Activated T-helper 17 cell treated with anti-CD3 and anti-CD28 coated beads, Interleukin-2, amount 50 U/mL, for 72 hours (primary cell): ENCODE measurements at regions not wholly inside any gene's neighbourhood (a gene's known extent, or its start where the extent isn't known, plus 50 kb on each side); places are given as distances from the start of the nearest gene placed in this dataset.

Source experiments
- ATAC-seq: fragments of 150-1000 bp; cut with Tn5 transposase; replicated peaks from 2 replicates; pipeline ENCODE4 v1.10.0; 2021; ENCODE audit warnings: mild to moderate bottlenecking, moderate library complexity
- H3K27ac Mint-ChIP-seq: one replicate; pipeline ENCODE4 v1.8.0; 2022; ENCODE audit warnings: mixed read lengths
- H3K27me3 Mint-ChIP-seq: one replicate; pipeline ENCODE4 v1.8.0; 2022; ENCODE audit warnings: mixed read lengths
- H3K36me3 Mint-ChIP-seq: one replicate; pipeline ENCODE4 v1.8.0; 2022; ENCODE audit warnings: low read depth, mild to moderate bottlenecking, mixed read lengths
- H3K4me1 Mint-ChIP-seq: one replicate; pipeline ENCODE4 v1.8.0; 2022; ENCODE audit warnings: mixed read lengths
- H3K4me3 Mint-ChIP-seq: one replicate; pipeline ENCODE4 v1.8.0; 2022; ENCODE audit warnings: mild to moderate bottlenecking, mixed read lengths
- H3K9me3 Mint-ChIP-seq: one replicate; pipeline ENCODE4 v1.8.0; 2022; ENCODE audit warnings: mixed read lengths

DNA sequence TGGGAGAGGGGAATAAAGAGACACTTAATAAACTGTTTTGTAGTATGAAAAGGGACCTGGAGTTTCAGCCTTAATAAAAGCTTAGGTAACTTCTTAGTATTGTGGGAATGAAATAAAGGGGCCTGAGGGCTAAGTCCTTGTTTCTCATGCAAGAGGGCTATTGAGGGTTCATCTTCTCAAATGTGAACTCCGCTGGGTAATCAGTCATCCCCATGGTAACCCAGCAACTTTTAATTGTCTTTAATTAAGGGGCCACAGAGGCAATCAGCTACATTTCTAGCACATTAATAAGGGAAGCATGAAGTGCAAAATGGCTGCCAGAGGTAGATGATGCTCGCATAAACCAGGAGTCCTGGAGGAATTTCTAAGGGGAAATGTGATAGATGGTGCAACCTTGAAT, 1784.2 kb upstream of the CELF4 start:
- no peaks in the 10 kb centered on the region for H3K27me3 Mint-ChIP-seq
- peaks cover 15% of the 10 kb centered on the region for H3K9me3 Mint-ChIP-seq
- H3K4me3 Mint-ChIP-seq = no peak overlapping the region
- ATAC-seq = no peak
- H3K27ac Mint-ChIP-seq = no peak overlapping the region
- no peaks in the 10 kb centered on the region for H3K36me3 Mint-ChIP-seq
- no peaks in the 10 kb centered on the region for H3K4me1 Mint-ChIP-seq

- Mint-ChIP-seq H3K36me3 (no peaks in the 10 kb centered on the region), H3K9me3 (peaks cover 15% of the 10 kb centered on the region), H3K4me3 (no peak overlapping the region), H3K4me1 (no peaks in the 10 kb centered on the region), H3K27ac (no peak overlapping the region), H3K27me3 (no peaks in the 10 kb centered on the region)
- no peak for ATAC-seq
Measured at GRCh38 chr18:39348757-39349156, 1783.2 kb upstream of the CELF4 start.

DNA sequence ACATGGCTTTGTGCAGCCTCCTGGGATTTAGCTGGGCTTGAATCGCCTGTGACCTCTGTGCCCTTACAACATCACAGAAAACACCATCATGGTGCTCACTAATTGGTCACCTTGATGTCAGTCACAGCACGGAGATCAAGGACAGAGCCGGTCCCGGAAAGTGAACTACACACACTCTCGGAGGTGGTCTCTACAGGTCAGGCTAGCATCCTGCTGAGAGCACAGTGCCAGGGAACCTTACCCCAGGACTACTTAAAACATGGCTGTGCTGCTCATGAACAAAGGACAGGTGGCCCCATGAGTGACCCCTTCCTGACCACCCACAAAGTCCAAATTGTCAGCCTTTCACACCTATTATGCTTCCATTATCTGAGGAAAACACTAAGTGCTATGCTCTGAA, 1782.1 kb upstream of the CELF4 start:
- Mint-ChIP-seq H3K36me3 (no peaks in the 10 kb centered on the region), H3K27ac (no peak overlapping the region), H3K27me3 (no peaks in the 10 kb centered on the region), H3K4me3 (no peak overlapping the region), H3K4me1 (no peaks in the 10 kb centered on the region), H3K9me3 (peaks cover 18% of the 10 kb centered on the region)
- ATAC-seq = no peak

- no peaks in the 10 kb centered on the region for H3K27me3 Mint-ChIP-seq
- peaks cover 16% of the 10 kb centered on the region for H3K9me3 Mint-ChIP-seq
- H3K36me3 Mint-ChIP-seq = no peaks in the 10 kb centered on the region
- no peak overlapping the region for H3K27ac Mint-ChIP-seq
- H3K4me3 Mint-ChIP-seq = no peak overlapping the region
- no peak for ATAC-seq
- H3K4me1 Mint-ChIP-seq = no peaks in the 10 kb centered on the region
Measured at GRCh38 chr18:39346916-39347315, 1781.3 kb upstream of the CELF4 start.

- ATAC-seq = no peak
- Mint-ChIP-seq H3K27me3 (no peaks in the 10 kb centered on the region), H3K4me3 (no peak overlapping the region), H3K4me1 (no peaks in the 10 kb centered on the region), H3K9me3 (peaks cover 10% of the 10 kb centered on the region), H3K36me3 (no peaks in the 10 kb centered on the region), H3K27ac (no peak overlapping the region)
Measured at GRCh38 chr18:39345321-39345720, 1779.7 kb upstream of the CELF4 start.

- ATAC-seq = no peak
- Mint-ChIP-seq H3K27me3 (no peaks in the 10 kb centered on the region), H3K27ac (no peak overlapping the region), H3K4me1 (no peaks in the 10 kb centered on the region), H3K36me3 (no peaks in the 10 kb centered on the region), H3K9me3 (peaks cover 14% of the 10 kb centered on the region), H3K4me3 (no peak overlapping the region)
Measured at GRCh38 chr18:39344487-39344886, 1778.9 kb upstream of the CELF4 start.

GRCh38 chr18:39341129-39341528, 1775.5 kb upstream of the CELF4 start:
- no peak for ATAC-seq
- H3K9me3 Mint-ChIP-seq = peaks cover 12% of the 10 kb centered on the region
- no peak overlapping the region for H3K27ac Mint-ChIP-seq

GRCh38 chr18:39340418-39340817, 1774.8 kb upstream of the CELF4 start:
- Mint-ChIP-seq H3K36me3 (no peaks in the 10 kb centered on the region), H3K9me3 (peaks cover 16% of the 10 kb centered on the region), H3K4me3 (no peak overlapping the region), H3K4me1 (no peaks in the 10 kb centered on the region), H3K27ac (no peak overlapping the region), H3K27me3 (no peaks in the 10 kb centered on the region)
- ATAC-seq = no peak

More at GRCh38 chr18:39341129-39341528, 1775.5 kb upstream of the CELF4 start:
- Mint-ChIP-seq H3K4me3 (no peak overlapping the region), H3K27me3 (no peaks in the 10 kb centered on the region), H3K36me3 (no peaks in the 10 kb centered on the region), H3K4me1 (no peaks in the 10 kb centered on the region)

GRCh38 chr18:39329496-39330275, 1764.1 kb upstream of the CELF4 start:
- Mint-ChIP-seq H3K4me1 (no peaks in the 10 kb centered on the region), H3K27me3 (no peaks in the 10 kb centered on the region), H3K36me3 (no peaks in the 10 kb centered on the region), H3K27ac (no peak overlapping the region), H3K9me3 (peaks cover 17% of the 10 kb centered on the region), H3K4me3 (no peak overlapping the region)
- ATAC-seq = no peak

GRCh38 chr18:39326772-39327171, 1761.2 kb upstream of the CELF4 start:
- H3K36me3 Mint-ChIP-seq = no peaks in the 10 kb centered on the region
- no peaks in the 10 kb centered on the region for H3K27me3 Mint-ChIP-seq
- H3K4me1 Mint-ChIP-seq = no peaks in the 10 kb centered on the region
- H3K27ac Mint-ChIP-seq = no peak overlapping the region
- H3K4me3 Mint-ChIP-seq = no peak overlapping the region
- ATAC-seq = no peak
- H3K9me3 Mint-ChIP-seq = peaks cover 5% of the 10 kb centered on the region

DNA sequence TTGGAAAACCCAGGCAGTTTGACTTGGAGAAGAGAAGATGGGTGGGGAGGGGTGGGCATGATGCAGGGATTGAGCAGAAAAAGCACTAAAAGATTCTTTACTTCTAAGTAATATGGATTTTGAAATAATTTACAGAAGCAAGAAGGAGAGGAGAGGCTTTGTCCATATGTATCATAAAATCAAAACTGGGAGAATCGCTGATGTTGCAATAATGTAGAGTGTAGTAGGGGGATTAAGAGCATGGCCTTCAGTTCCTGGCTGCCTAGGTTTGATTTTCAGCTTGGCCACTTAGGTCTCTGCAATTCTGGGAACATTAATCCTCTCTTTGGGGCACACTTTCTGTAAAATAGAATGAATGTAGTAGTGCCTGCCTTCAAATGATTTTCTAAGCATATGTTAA, 1760.4 kb upstream of the CELF4 start:
- H3K36me3 Mint-ChIP-seq = no peaks in the 10 kb centered on the region
- no peak overlapping the region for H3K4me3 Mint-ChIP-seq
- H3K4me1 Mint-ChIP-seq = no peaks in the 10 kb centered on the region
- peaks cover 8% of the 10 kb centered on the region for H3K9me3 Mint-ChIP-seq
- ATAC-seq = no peak
- H3K27me3 Mint-ChIP-seq = no peaks in the 10 kb centered on the region
- H3K27ac Mint-ChIP-seq = no peak overlapping the region

GRCh38 chr18:39319141-39319540, 1753.5 kb upstream of the CELF4 start:
- H3K9me3 Mint-ChIP-seq = peaks cover 3% of the 10 kb centered on the region
- no peak overlapping the region for H3K27ac Mint-ChIP-seq
- no peak for ATAC-seq
- H3K4me1 Mint-ChIP-seq = no peaks in the 10 kb centered on the region
- no peaks in the 10 kb centered on the region for H3K36me3 Mint-ChIP-seq
- H3K27me3 Mint-ChIP-seq = no peaks in the 10 kb centered on the region
- no peak overlapping the region for H3K4me3 Mint-ChIP-seq

DNA sequence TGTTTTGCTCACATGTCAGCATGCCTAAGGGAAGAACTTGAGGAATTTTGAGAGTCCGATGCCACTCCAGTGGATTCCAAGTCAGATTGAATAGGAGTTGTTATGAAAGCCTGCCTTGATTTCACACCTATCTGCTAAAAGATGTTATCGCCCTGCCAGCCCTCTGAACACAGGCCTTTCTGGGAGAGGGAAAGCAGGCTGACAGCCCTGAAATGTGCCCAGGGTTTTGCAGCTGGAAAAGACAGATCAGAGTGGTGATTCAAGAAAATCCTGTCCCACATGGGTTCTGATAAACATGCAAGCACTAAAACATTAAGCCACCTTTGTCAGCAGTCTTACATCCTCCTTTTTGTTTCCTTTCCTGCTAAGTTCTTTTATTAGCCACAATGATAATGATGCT, 1752.9 kb upstream of the CELF4 start:
- ATAC-seq = no peak
- no peak overlapping the region for H3K27ac Mint-ChIP-seq
- H3K27me3 Mint-ChIP-seq = no peaks in the 10 kb centered on the region
- peaks cover 3% of the 10 kb centered on the region for H3K9me3 Mint-ChIP-seq
- H3K4me1 Mint-ChIP-seq = no peaks in the 10 kb centered on the region
- H3K4me3 Mint-ChIP-seq = no peak overlapping the region
- no peaks in the 10 kb centered on the region for H3K36me3 Mint-ChIP-seq

DNA sequence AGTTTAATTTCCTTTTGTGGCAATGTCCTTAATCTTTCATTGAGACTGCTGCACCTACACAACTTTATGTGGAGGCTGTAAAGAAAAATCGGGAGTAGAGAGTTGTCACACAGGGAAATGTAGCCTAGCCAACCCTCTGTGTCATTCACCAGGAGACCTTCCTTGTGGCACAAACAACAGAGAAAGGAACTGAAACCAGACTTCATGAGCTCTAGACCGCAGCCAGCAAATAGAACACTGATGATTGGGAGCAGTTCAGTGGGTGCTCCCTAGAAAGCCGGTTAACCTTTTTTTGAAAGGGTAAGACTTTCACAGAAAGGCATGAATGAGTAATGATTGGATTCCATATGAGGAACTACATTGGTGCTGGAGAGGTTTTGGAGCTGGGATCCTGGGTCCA, 1752.4 kb upstream of the CELF4 start:
- H3K27ac Mint-ChIP-seq = no peak overlapping the region
- no peak for ATAC-seq
- H3K27me3 Mint-ChIP-seq = no peaks in the 10 kb centered on the region
- no peak overlapping the region for H3K4me3 Mint-ChIP-seq
- H3K9me3 Mint-ChIP-seq = peaks cover 3% of the 10 kb centered on the region
- no peaks in the 10 kb centered on the region for H3K36me3 Mint-ChIP-seq
- H3K4me1 Mint-ChIP-seq = no peaks in the 10 kb centered on the region

DNA sequence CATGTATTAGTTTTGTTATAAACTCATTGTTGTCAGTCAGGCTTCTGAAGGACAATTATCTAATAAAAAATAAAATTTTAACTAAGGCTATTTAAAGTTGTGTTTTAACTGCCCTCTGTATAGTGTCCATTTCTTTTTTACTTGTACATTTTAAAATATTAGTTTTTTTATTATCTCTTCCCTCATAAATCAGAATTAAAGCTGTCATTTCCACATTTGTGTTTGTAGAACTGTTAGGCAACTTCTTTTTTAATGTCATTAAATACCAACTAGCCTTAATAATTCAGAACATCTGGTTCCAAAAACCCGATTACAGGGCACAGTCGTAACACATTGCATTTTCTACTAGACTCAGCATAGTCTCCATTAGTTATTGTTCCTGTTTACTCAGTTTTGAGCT, 1749.0 kb upstream of the CELF4 start:
- Mint-ChIP-seq H3K36me3 (no peaks in the 10 kb centered on the region), H3K27ac (no peak overlapping the region), H3K27me3 (no peaks in the 10 kb centered on the region), H3K4me1 (no peaks in the 10 kb centered on the region), H3K4me3 (no peak overlapping the region), H3K9me3 (peaks cover 7% of the 10 kb centered on the region)
- ATAC-seq = no peak

DNA sequence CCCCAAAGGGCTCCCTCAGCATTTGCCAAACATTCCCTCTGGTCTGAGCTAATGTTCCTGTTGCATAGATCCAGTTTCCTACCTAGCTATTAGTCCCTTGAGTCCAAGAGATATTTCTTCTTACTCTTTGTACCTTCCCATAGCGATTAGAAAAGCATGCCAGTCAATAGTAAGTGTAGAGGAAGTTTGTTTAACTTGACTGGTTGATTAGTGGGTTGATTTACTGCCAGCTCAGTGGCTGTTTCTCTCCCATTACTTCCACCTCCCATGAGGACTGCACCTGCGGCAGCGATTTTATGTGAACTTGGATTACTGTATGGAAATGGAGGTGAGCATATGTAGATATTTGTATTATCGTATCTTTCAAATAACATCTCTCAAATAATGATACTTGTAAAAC, 1748.4 kb upstream of the CELF4 start:
- Mint-ChIP-seq H3K9me3 (peaks cover 7% of the 10 kb centered on the region), H3K27ac (no peak overlapping the region), H3K27me3 (no peaks in the 10 kb centered on the region), H3K4me1 (no peaks in the 10 kb centered on the region), H3K4me3 (no peak overlapping the region), H3K36me3 (no peaks in the 10 kb centered on the region)
- ATAC-seq = no peak
